ENCODE measurements at regions not wholly inside any gene's neighbourhood (a gene's known extent, or its start where the extent isn't known, plus 50 kb on each side); places are given as distances from the start of the nearest gene placed in this dataset.

- H3K9me3 ChIP-seq (ENCODE audit: control insufficient read depth, insufficient read depth, low read depth, low read length): no peaks in the 10 kb centered on the region
- no peaks in the 10 kb centered on the region for H3K4me1 ChIP-seq (ENCODE audit: control insufficient read depth, insufficient read depth, low read length)
- ChIA-PET POLR2A (no interaction called here), CTCF (no interaction called here)
- no peaks in the 10 kb centered on the region for H3K36me3 ChIP-seq (ENCODE audit: control insufficient read depth in 2 of 2, insufficient read depth in 1 of 2, low read length in 2 of 2)
- no peak overlapping the region for H3K27ac ChIP-seq (ENCODE audit: extremely low read depth, low read depth, low read length)
- no peak overlapping the region for H3K4me3 ChIP-seq (ENCODE audit: low read depth, low read length)
- TF ChIP-seq ZBTB1 (tag by site-specific recombination; IDR thresholded peaks at IDR 0.05) (no peak), ZNF18 (tag by site-specific recombination; IDR thresholded peaks at IDR 0.05) (no peak), ZNF169 (tag by site-specific recombination; IDR thresholded peaks at IDR 0.05) (no peak), ZBTB11 (tag by site-specific recombination; conservative IDR thresholded peaks at IDR 0.05; ENCODE audit: low read depth) (no peak), YY1 (tag by site-specific recombination; IDR thresholded peaks at IDR 0.05) (no peak), ZBTB20 (tag by site-specific recombination; IDR thresholded peaks at IDR 0.05) (no peak), MZF1 (tag by site-specific recombination; IDR thresholded peaks at IDR 0.05; ENCODE audit: borderline replicate concordance) (no peak), ZNF473 (tag by site-specific recombination; IDR thresholded peaks at IDR 0.05) (no peak), ZNF529 (tag by site-specific recombination; IDR thresholded peaks at IDR 0.05; ENCODE audit: insufficient replicate concordance) (no peak)
Observed at GRCh38 chr3:76900596-76900995, 139.3 kb upstream of the ROBO2 start.

GRCh38 chr3:76908156-76908555, 131.7 kb upstream of the ROBO2 start:
- POLR2A ChIA-PET: no interaction called here
- Histone ChIP-seq H3K27ac (ENCODE audit: extremely low read depth, low read depth, low read length) (no peak overlapping the region), H3K9me3 (ENCODE audit: control insufficient read depth, insufficient read depth, low read depth, low read length) (no peaks in the 10 kb centered on the region)

More at GRCh38 chr3:76908156-76908555, 131.7 kb upstream of the ROBO2 start:
- Histone ChIP-seq H3K36me3 (ENCODE audit: control insufficient read depth in 2 of 2, insufficient read depth in 1 of 2, low read length in 2 of 2) (no peaks in the 10 kb centered on the region), H3K4me3 (ENCODE audit: low read depth, low read length) (no peak overlapping the region), H3K4me1 (ENCODE audit: control insufficient read depth, insufficient read depth, low read length) (no peaks in the 10 kb centered on the region)
- CTCF ChIA-PET: no interaction called here
- TF ChIP-seq ZNF362 (tag by site-specific recombination; IDR thresholded peaks at IDR 0.05) (no peak), ZNF311 (tag by site-specific recombination; IDR thresholded peaks at IDR 0.05; ENCODE audit: borderline replicate concordance) (no peak), ZNF549 (tag by site-specific recombination; IDR thresholded peaks at IDR 0.05) (no peak), ZNF140 (tag by site-specific recombination; IDR thresholded peaks at IDR 0.05) (no peak), ZEB2 (tag by site-specific recombination; IDR thresholded peaks at IDR 0.05) (no peak), ZNF292 (tag by site-specific recombination; IDR thresholded peaks at IDR 0.05; ENCODE audit: borderline replicate concordance, low read depth) (no peak), ZNF112 (tag by site-specific recombination; IDR thresholded peaks at IDR 0.05) (no peak), ZNF76 (tag by site-specific recombination; IDR thresholded peaks at IDR 0.05; ENCODE audit: borderline replicate concordance, low read depth) (no peak), PRDM10 (tag by site-specific recombination; IDR thresholded peaks at IDR 0.05) (no peak)
